ENCODE measurements at regions not wholly inside any gene's neighbourhood (a gene's known extent, or its start where the extent isn't known, plus 50 kb on each side); places are given as distances from the start of the nearest gene placed in this dataset.

- TF ChIP-seq CTCF (IDR thresholded peaks at IDR 0.05; ENCODE audit: poor library complexity, severe bottlenecking) (no peak), EP300 (conservative IDR thresholded peaks at IDR 0.05; ENCODE audit: poor library complexity, severe bottlenecking) (no peak), RAD21 (conservative IDR thresholded peaks at IDR 0.05) (no peak), POLR2AphosphoS5 (IDR thresholded peaks at IDR 0.05) (no peak), EZH2 (IDR thresholded peaks at IDR 0.05; ENCODE audit: borderline replicate concordance, insufficient read depth, low read length, poor library complexity, severe bottlenecking) (no peak), REST (IDR thresholded peaks at IDR 0.05; ENCODE audit: borderline replicate concordance) (no peak), MXI1 (conservative IDR thresholded peaks at IDR 0.05; ENCODE audit: poor library complexity, severe bottlenecking) (no peak)
Observed at GRCh38 chr2:234676783-234677450, 180.0 kb upstream of the ARL4C start.
